RPMI7951 (cell line): ENCODE measurements at regions not wholly inside any gene's neighbourhood (a gene's known extent, or its start where the extent isn't known, plus 50 kb on each side); places are given as distances from the start of the nearest gene placed in this dataset.
"Not testable (repeated sequence)": the region's sequence is repeated elsewhere in the genome, so short reads cannot be mapped to it uniquely, and the experiment has no call there.

Experiments
- DNase-seq: peaks from one replicate; pipeline ENCODE4 v3.0.0-alpha.2; 2012; ENCODE audit warnings: low read depth

DNA sequence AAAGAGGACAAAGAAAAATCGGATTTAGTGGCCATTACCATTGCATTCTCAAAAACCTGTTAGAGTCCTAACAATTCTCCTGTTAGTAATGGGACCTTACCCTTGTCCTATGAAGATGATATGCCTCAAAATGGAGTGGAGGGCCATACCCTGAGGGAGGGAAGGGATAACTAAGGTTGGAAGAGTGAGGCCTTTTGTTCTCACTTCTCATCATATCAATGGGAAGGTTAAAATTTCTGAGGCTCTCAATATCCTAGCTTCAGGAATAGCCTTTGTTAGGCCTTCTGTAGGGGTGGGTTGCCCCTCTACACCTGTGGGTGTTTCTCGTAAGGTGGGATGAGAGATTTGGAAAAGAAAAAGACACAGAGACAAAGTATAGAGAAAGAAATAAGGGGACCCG, 109.4 kb upstream of the SGIP1 start:
- not testable (repeated sequence) for DNase-seq

DNA sequence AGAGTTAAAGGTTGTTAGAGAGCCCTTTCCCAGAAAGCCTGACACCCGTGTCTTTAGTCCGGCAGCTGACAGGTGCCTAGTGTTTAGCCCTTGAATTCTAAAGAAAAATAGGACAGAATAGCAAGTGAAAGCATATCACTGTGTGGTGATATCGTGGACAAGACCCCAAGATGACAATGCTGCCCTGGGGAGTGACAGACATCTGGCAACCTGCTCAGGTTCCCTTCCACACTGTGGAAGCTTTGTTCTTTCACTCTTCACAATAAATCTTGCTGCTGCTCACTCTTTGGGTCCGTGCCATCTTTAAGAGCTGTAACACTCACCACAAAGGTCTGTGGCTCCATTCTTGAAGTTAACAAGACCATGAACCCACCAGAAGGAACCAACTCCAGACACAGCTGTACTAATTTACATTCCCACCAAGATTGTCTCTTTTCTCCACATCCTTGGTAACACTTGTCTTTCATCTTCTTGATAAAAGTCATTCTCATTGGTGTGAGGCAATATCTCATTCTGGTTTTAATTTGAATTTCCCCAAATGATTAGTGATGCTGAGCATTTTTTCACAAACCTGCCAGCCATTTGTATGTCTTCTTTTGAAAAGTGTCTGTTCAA, 107.6 kb upstream of the SGIP1 start:
- peak; percentile 35 for DNase-seq

DNA sequence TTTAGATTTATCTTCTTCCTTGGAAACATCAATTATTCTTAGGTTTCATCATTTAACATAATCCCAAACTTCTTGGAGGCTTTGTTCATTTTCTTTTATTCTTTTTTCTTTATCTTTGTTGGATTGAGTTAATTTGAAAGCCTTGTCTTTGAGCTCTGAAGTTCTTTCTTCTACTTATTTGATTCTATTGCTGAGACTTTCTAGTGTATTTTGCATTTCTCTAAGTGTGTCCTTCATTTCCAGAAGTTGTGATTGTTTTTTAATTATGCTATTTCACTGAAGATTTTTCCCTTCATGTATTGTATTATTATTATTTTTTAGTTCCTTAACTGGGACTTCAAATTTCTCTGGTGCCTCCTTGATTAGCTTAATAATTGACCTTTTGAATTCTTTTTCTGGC, 103.1 kb upstream of the SGIP1 start:
- not testable (repeated sequence) for DNase-seq

GRCh38 chr1:66431999-66432398, 102.0 kb upstream of the SGIP1 start:
- no peak for DNase-seq

DNA sequence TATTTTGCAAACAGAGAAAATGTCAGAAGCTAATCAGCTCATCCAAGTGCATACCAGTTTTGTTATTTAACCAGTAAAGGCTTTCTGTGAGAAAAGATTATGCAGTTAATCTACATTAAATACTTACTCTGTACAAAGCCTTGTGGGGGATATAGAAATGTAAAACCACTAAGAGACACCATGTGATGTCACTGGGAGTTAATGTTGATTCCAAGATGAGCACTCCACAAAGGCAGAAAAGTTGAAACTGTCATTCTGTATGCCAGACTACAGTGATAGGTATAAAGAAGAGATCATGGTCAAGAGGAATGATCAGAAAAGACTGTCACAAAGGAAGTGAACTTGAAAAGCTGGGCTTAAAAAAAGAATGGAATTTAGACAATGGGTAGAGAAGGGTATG, 100.3 kb upstream of the SGIP1 start:
- no peak for DNase-seq

DNA sequence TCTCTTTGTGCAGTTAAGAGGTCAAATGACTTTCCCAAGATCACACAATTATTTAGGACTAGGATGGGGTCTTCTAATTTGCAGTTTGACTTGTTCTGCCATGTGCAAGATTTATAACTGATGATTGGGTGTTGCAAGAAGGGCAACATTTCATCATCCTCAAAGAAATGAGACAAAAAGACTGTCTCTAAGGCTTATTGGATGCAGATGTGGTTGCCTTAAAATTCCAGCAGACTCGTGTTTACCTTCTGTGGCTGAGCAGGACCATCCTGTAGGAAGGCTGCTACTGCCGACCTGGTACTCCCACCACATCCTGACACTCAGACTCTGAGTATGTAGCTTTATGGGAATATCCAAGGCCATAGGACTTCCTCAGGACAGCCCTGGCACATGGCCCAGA, 99.9 kb upstream of the SGIP1 start:
- peak; percentile 83 for DNase-seq

DNA sequence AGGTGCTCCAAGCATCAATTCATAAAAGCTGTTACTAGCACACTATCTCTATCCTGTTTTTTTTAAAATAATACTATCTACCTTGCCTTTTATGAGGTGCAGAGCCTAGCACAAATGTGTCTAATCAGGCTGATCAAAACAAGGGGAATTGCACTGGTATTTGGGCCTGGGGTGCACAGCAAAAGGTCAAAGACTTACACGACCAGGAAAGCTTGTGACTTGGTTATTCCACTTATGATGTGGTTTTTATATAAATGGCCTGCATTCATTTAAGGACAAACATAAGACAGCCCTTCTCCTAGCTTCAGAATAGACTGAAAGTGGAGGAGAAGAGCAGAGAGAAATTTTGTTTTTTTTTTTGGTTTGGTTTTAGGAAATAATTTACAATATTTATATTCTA, 98.4 kb upstream of the SGIP1 start:
- DNase-seq, result no peak

- DNase-seq, result peak; percentile 97
These were observed 97.4 kb upstream of the SGIP1 start for GRCh38 chr1:66436378-66437135.

DNA sequence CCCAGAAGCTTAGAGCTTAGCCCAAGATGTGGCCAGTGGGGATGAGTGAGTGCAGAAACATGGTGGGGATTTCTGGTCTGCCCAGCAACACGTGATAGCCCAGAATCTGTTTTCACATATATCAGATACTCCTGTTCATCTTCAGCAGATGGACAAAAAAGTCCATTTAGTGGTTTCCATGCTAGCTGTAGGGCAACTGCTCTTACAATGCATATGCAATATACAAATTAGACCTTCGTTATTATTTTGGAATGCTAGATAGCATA, 96.9 kb upstream of the SGIP1 start:
- peak; percentile 35 for DNase-seq

DNA sequence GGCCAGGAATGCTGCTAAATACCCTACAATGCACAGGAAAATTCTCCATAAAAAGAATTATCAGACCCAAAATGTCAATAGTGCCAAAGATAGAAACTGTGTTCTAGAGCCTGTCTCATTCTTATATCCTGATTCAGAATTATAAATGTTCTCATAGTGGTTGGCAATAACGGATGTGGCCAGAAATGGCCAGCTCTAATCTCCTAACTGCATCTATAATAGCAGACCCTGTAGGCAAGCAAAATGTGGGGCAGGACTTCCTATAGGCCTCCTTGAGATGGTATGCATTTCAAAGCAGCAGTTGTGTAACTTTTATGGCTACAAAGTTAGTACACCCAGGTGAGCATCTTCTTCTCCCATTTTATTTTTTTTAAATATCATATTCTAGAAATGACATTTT, 95.9 kb upstream of the SGIP1 start:
- peak; percentile 65 for DNase-seq

- DNase-seq, result no peak
These were observed 95.5 kb upstream of the SGIP1 start for GRCh38 chr1:66438501-66438900.

DNA sequence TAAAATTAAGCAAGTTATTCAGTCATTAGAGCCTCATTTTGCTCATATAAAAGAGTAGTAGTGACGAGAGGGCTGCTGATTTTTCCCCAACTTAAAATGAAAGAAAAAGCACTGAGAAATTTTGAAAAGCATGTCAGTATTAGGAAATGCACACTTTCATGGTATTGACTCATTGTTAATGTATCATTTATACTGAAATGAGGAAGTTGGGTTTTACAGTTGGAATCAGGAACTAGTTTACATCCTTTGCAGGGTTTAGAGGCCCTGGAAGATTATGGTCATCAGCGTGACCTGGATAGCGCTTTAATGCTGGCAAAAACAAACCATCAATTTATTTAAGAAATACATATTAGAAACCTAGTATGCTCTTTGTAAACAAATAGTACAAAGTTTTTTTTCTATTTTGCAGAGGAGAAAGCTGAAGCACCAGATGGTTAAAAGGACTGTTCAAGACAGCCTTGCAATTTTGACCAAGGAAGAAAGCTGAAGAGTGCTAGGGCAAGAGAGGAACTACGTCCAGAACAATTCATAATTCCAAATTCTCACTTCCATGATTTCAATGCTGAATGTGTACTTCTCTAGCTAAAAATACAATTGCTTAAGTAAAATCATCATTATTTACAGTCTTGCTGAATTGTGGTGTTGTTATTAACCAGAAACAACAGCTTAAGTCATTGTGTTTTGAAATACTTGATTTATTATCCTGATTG, 94.8 kb upstream of the SGIP1 start:
- peak; percentile 40 for DNase-seq

DNA sequence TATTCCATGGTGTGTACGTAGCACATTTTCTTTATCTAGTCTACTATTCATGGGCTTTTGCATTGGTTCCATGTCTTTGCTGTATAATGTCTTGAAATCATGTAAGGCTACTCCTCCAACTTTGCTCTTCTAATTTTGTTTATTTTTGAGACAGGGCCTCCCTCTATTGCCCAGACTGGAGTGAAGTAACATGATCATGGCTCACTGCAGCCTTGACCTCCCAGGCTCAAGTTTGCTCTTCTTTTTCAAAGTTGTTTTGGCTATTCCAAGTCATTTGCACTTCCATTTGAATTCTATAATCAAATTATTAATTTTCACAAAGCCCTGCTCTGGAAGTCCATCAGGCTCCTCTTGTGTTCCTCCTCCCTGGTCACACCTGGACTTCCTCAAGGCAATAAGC, 90.2 kb upstream of the SGIP1 start:
- DNase-seq, result no peak

DNA sequence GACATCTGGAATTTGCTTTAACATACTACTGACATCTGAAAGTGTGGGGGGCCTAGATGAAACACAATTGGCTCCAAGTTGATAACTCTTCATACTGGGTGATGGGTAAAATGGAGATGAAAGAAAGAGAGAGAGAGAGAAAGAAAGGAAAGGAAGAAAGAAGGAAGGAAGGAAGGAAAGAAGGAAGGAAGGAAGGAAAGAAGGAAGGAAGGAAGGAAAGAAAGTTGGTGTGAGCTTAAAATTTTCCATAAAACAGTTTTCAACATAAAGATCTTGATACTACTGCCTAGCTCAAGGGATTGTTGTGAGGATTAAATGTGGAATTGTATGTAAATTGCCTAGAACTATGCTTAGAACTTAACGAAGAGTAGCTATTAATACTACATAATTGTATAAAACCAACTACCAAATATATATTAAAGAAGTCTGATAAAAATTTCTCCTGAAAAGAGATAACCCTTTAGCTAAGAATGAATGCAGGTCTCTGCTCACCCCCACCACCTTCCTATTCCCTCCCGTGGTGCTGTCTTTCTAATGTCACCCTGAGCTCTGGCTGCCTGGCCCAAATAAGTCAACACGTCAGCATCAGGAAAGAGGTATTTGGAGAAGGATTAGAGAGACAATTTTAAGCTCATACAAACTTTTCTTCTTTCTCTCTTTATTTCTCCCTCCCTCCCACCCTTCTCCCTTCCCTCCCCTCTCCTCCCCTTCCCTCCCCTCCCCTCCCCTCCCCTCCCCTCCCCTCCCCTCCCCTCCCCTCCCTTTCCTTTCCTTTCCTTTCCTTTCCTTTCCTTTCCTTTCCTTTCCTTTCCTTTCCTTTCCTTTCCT, 89.3 kb upstream of the SGIP1 start:
- no peak for DNase-seq

- no peak for DNase-seq
These were observed 88.3 kb upstream of the SGIP1 start for GRCh38 chr1:66445492-66446181.

GRCh38 chr1:66446261-66447001, 87.5 kb upstream of the SGIP1 start:
- peak; percentile 66 for DNase-seq

DNA sequence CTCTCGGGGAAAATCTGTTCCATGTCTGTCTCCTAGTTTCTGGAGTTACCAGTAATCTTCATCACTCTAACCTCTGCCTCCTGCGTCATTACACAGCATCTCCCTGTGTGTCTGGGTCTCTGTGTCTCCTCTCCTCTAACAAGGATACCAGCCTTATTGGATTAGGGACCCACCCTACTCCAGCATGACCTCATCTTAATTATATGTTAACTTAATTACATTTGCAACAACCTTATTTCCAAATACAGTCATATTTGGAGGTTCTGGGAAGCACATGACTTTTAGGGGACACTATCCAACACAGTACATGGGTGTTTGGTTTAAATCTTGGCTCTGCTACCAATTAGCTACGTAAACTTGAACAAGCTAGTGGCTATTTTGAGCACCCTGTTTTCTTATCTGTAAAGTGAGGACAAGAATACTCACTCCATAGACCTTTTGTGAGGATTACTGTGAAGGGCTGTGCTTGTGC, 83.9 kb upstream of the SGIP1 start:
- no peak for DNase-seq

GRCh38 chr1:66450847-66451246, 83.1 kb upstream of the SGIP1 start:
- no peak for DNase-seq

- peak; percentile 23 for DNase-seq
These were observed 81.8 kb upstream of the SGIP1 start for GRCh38 chr1:66452162-66452561.

- DNase-seq, result no peak
These were observed 81.0 kb upstream of the SGIP1 start for GRCh38 chr1:66452982-66453381.

- no peak for DNase-seq
These were observed 78.5 kb upstream of the SGIP1 start for GRCh38 chr1:66455446-66455845.
